ENCODE measurements at regions not wholly inside any gene's neighbourhood (a gene's known extent, or its start where the extent isn't known, plus 50 kb on each side); places are given as distances from the start of the nearest gene placed in this dataset.

DNA sequence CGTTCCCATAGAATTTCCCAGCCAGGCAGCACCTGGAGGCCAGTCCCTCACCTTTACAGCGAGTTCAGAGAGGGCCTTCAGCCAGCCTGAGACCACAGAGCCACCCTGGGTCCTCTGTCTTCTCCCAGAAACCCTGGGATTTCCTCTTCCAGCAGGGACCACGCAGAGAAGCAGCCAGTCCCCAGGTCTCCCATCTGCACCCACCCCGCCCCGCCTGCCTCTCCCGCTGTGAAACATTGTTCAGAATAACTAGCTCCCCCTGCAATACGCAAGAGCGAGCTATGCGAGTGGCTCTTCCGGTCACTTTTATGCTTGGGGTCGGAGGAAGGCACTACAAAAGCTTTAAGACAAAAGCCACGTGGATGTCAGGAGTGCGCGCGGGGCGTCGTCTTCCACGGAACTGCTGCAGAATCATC lies 77.8 kb downstream of the SERPINA3 start:
- Histone ChIP-seq H3K36me3 (replicated peaks; ENCODE audit: insufficient read depth, low read length) (no peaks in the 10 kb centered on the region), H3K9ac (ENCODE audit: low read length) (no peak overlapping the region), H3K9me2 (replicated peaks; ENCODE audit: insufficient read depth, low read length) (no peaks in the 10 kb centered on the region), H3K4me2 (ENCODE audit: low read depth, low read length) (no peak overlapping the region), H3K79me2 (ENCODE audit: low read length) (no peaks in the 10 kb centered on the region), H3K4me3 (ENCODE audit: low read length) (no peak overlapping the region), H3K9me3 (replicated peaks; ENCODE audit: insufficient read depth, low read length) (no peaks in the 10 kb centered on the region), H3K4me1 (ENCODE audit: low read length) (no peaks in the 10 kb centered on the region), H3K27me3 (replicated peaks; ENCODE audit: insufficient read depth, low read length) (no peaks in the 10 kb centered on the region), H2AFZ (ENCODE audit: low read length) (no peak overlapping the region), H3K27ac (ENCODE audit: low read length) (no peak overlapping the region), H4K20me1 (ENCODE audit: insufficient read depth, low read length) (no peaks in the 10 kb centered on the region), H3F3A (ENCODE audit: insufficient read depth, low read length) (no peaks in the 10 kb centered on the region)
- DNase-seq: no peak
- no peak for TF ChIP-seq EZH2phosphoT487 (IDR thresholded peaks at IDR 0.05; ENCODE audit: low read length)
- no peak for TF ChIP-seq EZH2 (optimal IDR thresholded peaks at IDR 0.05; ENCODE audit: low read depth, low read length)
- TF ChIP-seq, protein P1, sequence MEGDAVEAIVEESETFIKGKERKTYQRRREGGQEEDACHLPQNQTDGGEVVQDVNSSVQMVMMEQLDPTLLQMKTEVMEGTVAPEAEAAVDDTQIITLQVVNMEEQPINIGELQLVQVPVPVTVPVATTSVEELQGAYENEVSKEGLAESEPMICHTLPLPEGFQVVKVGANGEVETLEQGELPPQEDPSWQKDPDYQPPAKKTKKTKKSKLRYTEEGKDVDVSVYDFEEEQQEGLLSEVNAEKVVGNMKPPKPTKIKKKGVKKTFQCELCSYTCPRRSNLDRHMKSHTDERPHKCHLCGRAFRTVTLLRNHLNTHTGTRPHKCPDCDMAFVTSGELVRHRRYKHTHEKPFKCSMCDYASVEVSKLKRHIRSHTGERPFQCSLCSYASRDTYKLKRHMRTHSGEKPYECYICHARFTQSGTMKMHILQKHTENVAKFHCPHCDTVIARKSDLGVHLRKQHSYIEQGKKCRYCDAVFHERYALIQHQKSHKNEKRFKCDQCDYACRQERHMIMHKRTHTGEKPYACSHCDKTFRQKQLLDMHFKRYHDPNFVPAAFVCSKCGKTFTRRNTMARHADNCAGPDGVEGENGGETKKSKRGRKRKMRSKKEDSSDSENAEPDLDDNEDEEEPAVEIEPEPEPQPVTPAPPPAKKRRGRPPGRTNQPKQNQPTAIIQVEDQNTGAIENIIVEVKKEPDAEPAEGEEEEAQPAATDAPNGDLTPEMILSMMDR (IDR thresholded peaks at IDR 0.05; ENCODE audit: low read length): no peak

DNA sequence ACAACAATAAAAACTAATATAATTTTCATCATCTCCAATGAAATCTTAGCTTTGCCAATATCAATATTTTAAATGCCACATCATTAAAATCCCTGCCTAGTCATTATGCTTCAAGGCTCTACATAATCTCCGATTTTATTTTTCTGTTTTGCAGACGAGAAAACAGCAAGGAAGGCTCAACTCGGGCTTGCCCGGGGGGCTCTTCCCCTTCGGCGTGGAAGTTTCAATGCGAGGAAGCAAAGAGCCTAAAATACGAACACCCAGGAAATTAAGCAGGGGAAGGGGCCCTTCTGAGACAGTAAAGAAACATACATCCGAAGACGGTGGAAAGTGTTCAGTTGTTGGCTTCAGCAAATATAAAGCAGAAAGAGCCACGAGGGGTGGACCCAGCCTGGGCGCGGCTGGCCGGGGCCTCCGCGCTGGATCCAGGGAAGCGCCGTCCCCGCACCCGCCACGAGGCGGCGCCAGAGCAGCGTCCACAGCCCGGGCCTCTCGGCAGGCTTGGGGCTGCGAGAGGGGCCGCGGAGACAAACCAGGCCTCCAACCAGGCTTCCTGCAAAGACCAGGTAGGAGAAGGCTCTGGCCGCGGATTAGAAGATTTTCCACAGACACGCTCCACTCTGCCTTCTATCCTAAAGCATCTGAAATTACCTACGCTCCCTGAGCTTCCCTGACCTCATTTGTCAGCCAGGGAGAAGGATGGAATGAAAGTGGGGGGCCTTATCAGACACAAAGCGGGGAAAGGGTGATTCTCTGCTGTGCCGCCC lies 77.2 kb downstream of the SERPINA3 start:
- Histone ChIP-seq H3K4me1 (ENCODE audit: low read length) (no peaks in the 10 kb centered on the region), H3K9ac (ENCODE audit: low read length) (no peak overlapping the region), H2AFZ (ENCODE audit: low read length) (no peak overlapping the region), H3K79me2 (ENCODE audit: low read length) (no peaks in the 10 kb centered on the region), H3K36me3 (replicated peaks; ENCODE audit: insufficient read depth, low read length) (no peaks in the 10 kb centered on the region), H3K9me2 (replicated peaks; ENCODE audit: insufficient read depth, low read length) (no peaks in the 10 kb centered on the region), H3K4me3 (ENCODE audit: low read length) (no peak overlapping the region), H3F3A (ENCODE audit: insufficient read depth, low read length) (no peaks in the 10 kb centered on the region), H3K4me2 (ENCODE audit: low read depth, low read length) (peak overlapping the region; percentile 32; the same call in 1 of the 2 replicates), H3K27ac (ENCODE audit: low read length) (no peak overlapping the region), H3K9me3 (replicated peaks; ENCODE audit: insufficient read depth, low read length) (no peaks in the 10 kb centered on the region), H4K20me1 (ENCODE audit: insufficient read depth, low read length) (no peaks in the 10 kb centered on the region), H3K27me3 (replicated peaks; ENCODE audit: insufficient read depth, low read length) (no peaks in the 10 kb centered on the region)
- TF ChIP-seq EZH2phosphoT487 (IDR thresholded peaks at IDR 0.05; ENCODE audit: low read length): no peak
- TF ChIP-seq, protein P1 (IDR thresholded peaks at IDR 0.05; ENCODE audit: low read length): peak; percentile 75
- peak; percentile 23 for DNase-seq

DNA sequence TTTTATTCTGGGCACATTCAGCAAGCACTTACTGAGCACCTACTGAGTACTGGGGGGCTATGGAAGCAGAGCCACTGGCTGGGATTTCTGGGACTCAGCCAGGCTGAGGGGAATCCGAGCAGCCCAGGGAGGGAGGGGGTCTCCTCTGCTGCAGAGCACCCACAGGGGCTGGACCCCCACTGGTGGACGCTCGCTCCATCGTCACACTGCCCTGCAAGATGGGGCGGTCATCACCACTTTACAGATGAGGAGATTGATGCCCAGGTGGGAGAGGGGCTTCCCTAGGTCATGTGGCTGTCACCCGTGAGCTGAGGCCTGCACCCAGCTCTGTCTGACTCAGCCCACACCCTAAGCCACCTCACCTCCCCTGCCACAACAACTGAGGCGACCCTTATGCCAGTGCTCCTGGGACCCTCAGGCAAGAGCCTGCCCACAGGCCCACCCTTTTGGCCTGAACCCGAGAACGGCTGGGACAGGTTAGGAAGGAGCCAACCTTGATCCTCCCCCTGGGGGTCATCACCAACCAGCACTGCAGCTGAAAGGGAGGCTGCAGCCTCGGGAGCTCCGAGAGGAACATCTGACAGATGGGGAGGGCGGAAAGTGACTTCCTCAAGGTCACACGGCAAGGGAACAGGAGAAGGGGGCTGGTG lies 74.4 kb downstream of the SERPINA3 start:
- no peaks in the 10 kb centered on the region for H3K4me1 ChIP-seq (ENCODE audit: low read length)
- H3K27me3 ChIP-seq (replicated peaks; ENCODE audit: insufficient read depth, low read length): no peaks in the 10 kb centered on the region
- no peak overlapping the region for H3K27ac ChIP-seq (ENCODE audit: low read length)
- H3K4me2 ChIP-seq (ENCODE audit: low read depth, low read length): no peak overlapping the region
- H3K9me2 ChIP-seq (replicated peaks; ENCODE audit: insufficient read depth, low read length): no peaks in the 10 kb centered on the region
- H3K9ac ChIP-seq (ENCODE audit: low read length): no peak overlapping the region
- H3K4me3 ChIP-seq (ENCODE audit: low read length): no peak overlapping the region
- H3K9me3 ChIP-seq (replicated peaks; ENCODE audit: insufficient read depth, low read length): no peaks in the 10 kb centered on the region
- TF ChIP-seq EZH2phosphoT487 (IDR thresholded peaks at IDR 0.05; ENCODE audit: low read length) (no peak), EZH2 (optimal IDR thresholded peaks at IDR 0.05; ENCODE audit: low read depth, low read length) (no peak)
- TF ChIP-seq, protein P1 (IDR thresholded peaks at IDR 0.05; ENCODE audit: low read length): no peak
- no peak overlapping the region for H2AFZ ChIP-seq (ENCODE audit: low read length)
- DNase-seq: no peak
- no peaks in the 10 kb centered on the region for H3F3A ChIP-seq (ENCODE audit: insufficient read depth, low read length)
- no peaks in the 10 kb centered on the region for H3K36me3 ChIP-seq (replicated peaks; ENCODE audit: insufficient read depth, low read length)
- H3K79me2 ChIP-seq (ENCODE audit: low read length): no peaks in the 10 kb centered on the region
- H4K20me1 ChIP-seq (ENCODE audit: insufficient read depth, low read length): no peaks in the 10 kb centered on the region

Measured in MM.1S (cell line).